ENCODE measurements at regions not wholly inside any gene's neighbourhood (a gene's known extent, or its start where the extent isn't known, plus 50 kb on each side); places are given as distances from the start of the nearest gene placed in this dataset.
"Not testable (repeated sequence)": the region's sequence is repeated elsewhere in the genome, so short reads cannot be mapped to it uniquely, and the experiment has no call there.

DNA sequence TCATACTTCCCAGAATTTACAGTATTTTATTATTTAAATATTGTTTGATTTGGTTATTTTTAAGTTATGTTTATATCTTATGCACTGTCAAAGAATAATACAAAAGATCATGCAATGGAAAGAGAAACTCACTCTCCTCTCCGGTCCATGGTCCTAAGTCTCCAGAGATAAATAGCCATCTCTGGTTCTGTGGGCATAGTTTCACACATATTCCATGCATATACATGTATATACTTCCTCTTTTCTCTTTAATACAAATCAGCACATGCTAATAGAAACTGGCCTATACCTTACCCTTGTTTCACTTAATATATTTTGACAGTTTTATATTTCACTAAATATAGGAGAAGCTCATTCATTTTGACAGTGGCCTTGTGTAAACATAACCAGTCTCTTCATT lies 901.7 kb upstream of the CITED2 start:
- DNase-seq (ENCODE audit: low read depth in 4 of 4, low spot score in 3 of 4) = no peak

DNA sequence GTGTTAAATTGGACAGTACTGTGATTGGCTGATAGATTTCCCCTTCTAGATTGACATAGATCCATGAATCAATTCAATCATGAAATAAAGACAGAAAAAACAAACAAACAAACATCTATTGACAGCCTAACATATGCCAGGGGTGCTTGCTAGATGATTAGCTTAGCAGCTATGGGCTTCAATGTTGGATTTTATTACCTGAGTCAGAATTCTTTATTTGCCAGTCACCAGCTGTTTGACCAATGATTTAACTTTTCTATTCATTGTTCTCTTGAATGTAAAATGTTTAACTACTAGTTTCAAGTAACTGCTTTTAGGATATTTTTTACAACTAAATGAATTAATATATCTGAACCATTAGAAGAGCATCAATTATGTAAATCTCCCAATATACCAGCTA lies 901.3 kb upstream of the CITED2 start:
- no peak for DNase-seq (ENCODE audit: low read depth in 4 of 4, low spot score in 3 of 4)

DNA sequence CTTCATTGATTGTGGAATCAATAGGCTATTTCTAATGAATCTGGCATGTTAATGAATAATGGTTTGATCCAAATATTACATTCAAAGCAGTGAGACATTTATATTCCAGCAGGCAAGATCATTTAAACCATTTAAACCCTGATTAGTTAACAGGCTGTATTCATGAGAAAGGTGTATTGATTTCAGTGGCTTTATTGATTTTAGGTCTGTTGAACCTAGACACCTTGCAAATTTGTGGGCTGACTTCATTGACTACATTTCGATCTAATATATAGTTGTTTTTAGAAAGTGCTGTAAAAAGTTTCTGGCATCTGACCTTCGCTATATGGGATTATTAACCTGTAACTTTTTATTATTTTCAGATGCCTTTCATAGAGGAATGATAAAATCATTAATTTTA lies 900.1 kb upstream of the CITED2 start:
- DNase-seq (ENCODE audit: low read depth in 4 of 4, low spot score in 3 of 4) = no peak

DNA sequence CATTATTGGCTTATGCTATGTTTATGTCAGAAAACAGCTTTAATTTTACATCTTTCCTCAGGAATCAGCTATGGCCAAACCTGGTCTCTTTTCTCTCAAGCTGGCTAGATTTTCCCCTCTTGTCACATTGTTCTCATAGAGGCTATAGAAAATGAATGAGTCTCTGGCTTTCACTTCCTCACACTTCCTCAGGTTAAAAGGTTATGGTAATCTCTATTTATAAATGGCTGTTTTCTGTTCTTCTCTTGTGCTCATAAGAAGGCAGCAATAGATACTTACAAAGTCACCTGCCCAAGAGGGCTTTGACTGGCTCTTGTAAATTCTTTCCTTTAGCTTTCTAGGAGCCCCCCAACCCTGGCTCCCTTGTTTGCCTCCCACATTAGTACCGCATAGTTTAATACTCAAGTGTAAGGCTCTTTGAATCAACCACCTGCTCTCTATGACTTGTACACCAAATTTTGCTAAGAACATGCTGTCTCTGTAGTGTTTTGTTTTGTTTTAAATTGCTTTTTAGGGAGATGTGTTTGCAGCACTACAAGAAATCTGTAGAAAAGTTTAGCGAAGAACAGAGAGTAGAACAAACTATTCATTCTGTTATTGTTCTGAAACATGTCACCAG lies 897.4 kb upstream of the CITED2 start:
- no peak for DNase-seq (ENCODE audit: low read depth in 4 of 4, low spot score in 3 of 4)

DNA sequence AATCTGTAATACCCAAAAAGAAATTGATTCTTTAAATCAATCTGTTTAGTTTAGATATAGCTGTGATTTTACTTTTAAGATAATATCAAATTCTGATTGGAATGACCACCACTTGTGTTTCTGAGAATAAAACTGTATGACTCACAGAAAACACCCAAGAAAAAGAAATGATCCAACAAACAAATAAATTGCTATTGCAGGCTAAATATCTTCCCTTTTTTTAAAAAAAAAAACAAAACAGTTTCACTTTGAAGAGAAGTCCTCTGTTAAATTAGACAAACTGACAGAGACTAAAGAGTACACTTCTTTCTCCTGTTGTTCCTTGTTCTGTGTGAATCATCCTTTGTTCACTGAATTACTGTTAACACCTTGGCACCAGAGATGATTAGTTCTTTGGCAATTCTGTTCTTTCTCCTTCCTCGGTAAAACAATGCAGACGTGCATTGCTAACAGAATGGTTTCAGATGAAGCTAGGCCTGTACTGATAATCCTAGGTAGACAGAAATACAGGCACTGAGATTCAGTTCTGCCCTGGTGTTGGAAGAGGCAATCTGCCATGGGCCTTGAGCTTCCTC lies 895.2 kb upstream of the CITED2 start:
- no peak for DNase-seq (ENCODE audit: low read depth in 4 of 4, low spot score in 3 of 4)

DNA sequence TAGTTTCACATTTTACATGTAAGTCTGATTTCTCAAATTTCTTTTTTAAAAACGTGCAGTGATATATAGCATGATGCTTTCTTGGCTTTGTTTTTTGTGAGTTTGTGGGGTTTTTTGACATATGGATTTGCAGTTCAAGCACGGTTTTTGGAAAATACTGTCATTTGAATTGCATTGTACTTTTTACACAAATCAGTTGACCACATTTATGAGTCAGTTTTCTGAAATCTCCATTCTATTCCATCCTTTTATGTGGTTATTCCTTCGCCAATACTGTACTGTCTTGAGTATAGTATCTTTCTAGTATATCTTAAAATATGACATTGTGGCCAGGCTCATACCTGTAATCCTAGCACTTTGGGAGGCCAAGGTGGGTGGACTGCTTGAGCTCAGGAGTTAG lies 890.0 kb upstream of the CITED2 start:
- DNase-seq (ENCODE audit: low read depth in 4 of 4, low spot score in 3 of 4) = no peak

DNA sequence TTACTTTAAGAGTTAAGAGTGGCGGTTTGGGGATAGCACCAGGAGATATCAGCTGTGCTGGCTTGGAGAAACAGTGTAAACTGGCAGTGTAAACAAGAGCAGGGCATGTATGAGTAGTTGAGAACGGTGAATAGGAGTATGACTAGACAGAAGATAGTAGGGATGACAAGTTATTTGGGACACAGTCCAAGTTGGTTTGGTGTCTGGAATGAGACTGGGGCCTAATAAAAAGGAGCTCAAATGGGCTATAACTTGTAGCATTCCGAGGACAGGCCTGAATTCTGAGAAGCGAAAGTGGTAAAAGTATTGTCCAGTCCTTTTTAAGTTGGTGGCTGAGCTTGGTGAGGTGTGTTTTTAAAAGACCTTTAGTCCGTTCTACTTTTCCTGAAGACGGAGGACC lies 883.9 kb upstream of the CITED2 start:
- not testable (repeated sequence) for DNase-seq (ENCODE audit: low read depth in 4 of 4, low spot score in 3 of 4)

DNA sequence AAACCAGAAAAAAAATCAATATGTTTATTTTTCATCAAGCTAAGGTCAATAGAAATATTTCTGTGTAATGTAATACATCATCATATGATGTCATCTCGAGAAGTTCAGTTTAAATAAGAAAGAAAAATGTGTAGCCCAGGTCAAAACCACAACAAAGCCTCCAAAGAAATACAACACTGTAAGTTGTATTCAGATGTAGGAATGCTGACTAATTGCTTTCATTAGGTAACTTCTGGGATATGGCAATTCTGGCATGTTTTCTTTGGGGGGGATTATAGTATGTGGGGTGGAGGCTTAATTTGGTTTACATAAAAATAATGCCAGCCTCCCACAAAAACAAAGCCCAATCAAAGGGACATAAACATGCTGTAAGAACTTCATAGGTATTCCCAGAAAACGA lies 881.8 kb upstream of the CITED2 start:
- DNase-seq (ENCODE audit: low read depth in 4 of 4, low spot score in 3 of 4) = no peak

DNA sequence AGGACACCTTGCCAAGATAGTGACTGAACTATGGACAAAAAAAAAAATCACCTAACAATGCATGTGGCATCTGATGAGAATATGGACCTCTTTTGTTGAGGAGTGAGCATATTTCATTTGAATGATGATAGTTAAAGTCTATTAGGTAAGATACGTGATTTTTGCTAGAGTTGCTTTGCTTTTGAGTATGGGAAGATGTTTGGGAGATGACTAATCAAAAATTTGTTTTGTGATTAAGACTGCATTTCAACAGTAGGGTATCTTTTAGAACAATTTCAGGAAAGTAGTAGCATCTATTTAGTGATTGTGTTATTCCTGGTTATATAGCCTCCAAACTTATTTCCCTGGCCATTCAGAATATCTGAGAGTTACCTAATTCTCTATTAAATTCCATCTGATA lies 878.6 kb upstream of the CITED2 start:
- no peak for DNase-seq (ENCODE audit: low read depth in 4 of 4, low spot score in 3 of 4)

DNA sequence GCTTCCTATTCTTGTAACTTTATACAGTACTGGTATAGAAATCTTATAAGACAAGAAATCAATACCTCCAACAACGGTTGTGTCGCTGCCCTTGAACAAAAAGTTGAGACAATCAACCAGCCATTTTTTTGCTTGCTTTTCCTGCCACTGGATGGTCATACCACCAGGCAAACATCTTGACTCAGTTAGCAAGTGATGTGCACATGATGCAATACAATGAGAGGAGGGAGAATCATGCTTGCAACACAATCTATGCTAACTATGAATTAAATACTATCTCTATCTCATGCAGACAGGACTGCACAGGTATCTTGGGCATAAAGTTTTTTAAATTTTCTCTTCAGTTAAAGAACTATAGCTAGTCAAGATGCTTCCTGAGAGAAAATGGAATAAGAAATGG lies 877.7 kb upstream of the CITED2 start:
- no peak for DNase-seq (ENCODE audit: low read depth in 4 of 4, low spot score in 3 of 4)

DNA sequence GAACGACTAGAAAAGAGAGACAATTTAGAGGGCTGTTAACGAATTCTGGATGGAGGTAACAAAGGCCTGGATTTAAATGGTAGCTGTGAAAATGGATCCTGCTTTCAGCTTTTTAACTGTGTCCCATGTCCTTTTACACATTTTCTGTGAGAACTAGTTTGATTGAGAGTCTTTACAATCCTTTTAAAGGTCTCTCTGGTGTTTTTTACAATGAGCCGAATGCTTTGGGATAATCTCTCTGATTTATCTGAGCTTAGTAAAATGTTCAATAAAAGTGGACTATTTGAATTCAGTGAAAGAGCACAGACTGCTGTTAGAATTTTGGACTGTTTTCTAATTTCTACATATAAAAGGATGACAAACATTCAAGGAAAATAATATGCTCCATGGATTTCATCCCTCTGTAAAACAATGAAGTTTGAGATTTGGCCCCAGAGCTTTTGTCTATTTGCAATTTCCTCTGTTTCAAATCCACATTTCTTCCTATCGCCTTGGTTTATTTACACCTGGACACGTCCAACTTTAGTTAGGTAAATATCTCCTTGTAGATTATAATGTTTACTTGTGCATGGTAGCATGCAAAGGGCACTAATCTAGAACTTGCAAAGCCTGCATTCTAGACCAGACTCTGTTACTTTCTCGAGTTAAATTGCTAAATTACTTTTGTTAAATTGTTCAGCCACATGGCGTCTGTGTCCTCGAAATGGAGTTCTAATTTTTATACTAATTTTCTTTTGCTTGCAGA lies 871.0 kb upstream of the CITED2 start:
- no peak for DNase-seq (ENCODE audit: low read depth in 4 of 4, low spot score in 3 of 4)

DNA sequence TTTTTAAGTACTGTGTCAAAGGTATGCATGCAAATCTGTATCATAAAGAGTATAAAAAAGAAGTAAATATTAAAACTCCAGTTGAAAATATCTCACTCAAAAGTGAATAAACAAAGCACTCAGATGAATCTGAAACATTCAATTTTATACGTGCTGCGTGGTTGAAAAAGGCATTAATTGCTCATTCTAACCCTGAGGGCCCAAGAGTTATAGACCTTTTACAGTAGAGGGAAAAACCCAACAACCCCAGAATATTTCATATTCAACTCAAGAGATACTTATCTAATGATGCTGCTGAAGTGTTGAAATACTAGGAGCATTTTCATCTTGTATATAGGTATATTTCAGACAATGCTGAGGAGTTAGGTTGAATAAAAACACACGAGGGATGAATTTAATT lies 862.8 kb upstream of the CITED2 start:
- no peak for DNase-seq (ENCODE audit: low read depth in 4 of 4, low spot score in 3 of 4)

DNA sequence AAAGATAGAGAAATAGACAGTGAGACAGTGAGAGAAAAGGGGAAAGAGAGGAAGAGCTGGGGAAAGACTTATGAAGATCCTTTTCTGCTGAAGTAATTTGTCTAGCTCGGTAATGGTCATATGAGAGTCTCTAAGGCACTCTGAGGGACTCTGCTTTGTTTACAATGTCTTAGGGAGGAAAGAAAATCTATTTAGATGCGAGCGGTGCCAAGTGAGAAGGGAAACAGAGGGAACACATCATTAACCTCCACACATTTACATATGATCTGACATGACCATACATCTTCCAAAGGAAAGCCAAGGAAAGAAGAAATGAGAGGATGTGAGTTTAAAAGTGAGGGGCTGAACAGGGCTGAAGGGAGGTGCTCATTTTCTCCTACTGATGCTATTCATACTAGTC lies 862.3 kb upstream of the CITED2 start:
- DNase-seq (ENCODE audit: low read depth in 4 of 4, low spot score in 3 of 4) = peak in 2 of 4 donors; percentile 1 to 22

DNA sequence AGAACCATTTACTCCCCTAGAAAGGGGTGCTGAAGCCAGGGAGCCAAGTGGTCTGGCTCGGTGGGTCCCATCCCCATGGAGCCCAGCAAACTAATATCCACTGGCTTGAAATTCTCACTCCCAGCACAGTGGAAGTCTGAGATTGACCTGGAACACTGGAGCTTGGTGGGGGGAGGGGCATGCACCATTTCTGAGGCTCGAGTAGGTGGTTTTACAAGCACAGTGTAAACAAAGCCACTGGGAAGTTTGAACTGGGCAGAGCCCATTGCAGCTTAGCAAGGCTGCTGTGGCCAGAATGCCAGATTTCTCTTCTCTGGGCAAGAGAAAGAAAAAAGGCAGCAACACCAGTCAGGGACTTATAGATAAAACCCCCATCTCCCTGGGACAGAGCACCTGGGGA lies 855.8 kb upstream of the CITED2 start:
- no peak for DNase-seq (ENCODE audit: low read depth in 4 of 4, low spot score in 3 of 4)

DNA sequence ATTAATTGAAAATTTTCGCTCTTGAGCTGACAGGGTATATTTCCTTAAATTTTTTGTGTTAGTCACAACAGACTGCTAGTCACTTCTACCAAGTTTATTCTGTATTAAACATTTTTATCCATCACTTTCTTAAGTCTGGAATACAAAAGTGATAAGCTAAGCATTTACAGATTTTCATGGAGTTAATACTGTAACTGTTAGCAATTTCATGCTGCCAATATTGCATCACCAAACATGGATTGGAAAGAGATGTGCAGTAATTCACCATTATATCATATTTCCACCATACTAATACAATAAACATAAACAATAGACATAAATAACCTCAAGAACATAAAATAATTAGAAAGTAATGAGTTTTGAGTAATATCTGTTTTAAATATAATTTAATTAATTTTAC lies 854.0 kb upstream of the CITED2 start:
- DNase-seq (ENCODE audit: low read depth in 4 of 4, low spot score in 3 of 4) = no peak

DNA sequence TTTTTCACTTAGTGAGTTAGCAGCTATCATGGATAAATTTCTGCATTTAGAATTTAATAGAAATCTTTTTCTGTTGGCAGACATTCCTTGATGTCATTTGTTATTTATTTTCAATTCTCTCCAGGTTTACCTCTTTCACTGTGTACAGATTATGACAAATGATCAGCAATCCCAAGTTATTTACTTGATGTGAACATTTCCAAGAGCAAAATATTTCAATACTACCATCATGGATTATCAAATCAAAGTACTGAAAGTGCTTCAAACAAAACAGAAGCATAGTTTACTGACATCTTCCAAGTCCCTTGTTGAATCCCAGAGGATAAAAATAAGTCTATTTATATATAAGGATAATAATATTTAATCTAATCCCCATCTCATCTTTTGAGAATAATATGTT lies 852.2 kb upstream of the CITED2 start:
- DNase-seq (ENCODE audit: low read depth in 4 of 4, low spot score in 3 of 4) = no peak

DNA sequence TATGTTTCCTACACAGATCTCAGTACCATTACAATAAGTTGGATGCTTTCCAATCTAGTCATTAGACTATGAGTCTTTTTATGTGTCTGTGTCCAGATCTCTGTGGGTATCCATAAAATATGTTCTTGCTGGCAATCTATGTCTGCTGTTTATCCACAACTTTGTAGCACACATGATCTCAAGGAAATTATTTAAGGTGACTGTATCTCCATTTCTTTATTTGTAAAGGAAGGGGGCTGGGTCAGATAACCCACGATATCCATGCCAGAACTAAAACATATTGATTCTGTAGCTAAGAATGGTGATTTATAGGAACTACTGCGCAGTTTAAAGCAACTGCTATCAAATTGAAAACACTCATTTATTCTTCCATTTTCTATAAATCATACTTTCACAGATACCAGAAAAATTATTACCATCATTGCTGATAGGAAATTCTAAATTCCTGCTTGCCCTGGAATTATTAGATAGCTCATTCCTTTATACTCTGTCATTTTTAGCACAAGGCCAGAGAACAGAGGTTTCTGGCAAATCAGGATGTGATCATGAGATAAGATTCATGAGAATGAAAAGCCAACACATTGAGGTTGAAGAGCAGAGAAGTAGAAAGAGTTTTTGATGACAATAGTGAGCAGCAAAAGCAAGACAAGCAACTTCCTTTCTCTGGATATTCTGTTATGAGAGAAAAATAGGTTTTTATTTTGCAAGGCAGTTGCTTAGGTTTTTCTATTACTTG lies 851.4 kb upstream of the CITED2 start:
- DNase-seq (ENCODE audit: low read depth in 4 of 4, low spot score in 3 of 4) = no peak

DNA sequence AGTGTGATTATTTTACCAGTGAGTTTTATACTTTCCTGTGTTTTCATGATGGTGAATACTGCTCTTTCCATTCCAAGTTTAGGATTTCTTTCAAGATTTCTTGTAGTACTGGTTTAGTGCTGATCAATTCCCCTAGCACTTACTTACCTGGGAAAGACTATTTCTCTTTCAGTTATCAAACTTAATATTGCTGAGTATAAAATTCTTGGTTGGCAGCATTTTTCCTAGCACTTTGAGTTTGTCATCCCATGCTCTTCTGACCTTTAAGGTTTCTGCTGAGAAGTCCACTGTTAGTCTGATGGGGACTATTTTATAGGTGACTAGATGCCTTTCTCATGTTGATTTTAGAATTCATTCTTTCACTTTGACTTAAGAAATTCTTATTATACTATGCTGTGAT lies 842.8 kb upstream of the CITED2 start:
- no peak for DNase-seq (ENCODE audit: low read depth in 4 of 4, low spot score in 3 of 4)

DNA sequence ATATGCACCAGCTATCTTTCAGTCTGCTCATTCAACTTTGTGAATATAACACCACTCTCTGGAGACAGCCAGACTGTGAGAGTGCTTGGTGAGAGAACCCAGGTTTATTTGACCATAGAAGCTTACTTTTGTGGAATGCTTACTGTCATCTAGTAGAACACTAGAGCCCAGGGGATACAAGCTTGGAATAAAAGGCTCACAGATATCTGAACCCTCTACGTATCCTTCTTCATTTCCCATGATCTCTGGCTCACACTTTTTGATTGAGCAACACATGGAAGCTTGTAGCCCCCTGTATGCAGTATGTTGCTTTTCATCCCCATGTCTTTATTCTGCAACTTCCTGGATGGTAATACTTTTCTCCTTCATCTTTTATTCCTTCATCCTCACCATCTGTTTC lies 835.3 kb upstream of the CITED2 start:
- no peak for DNase-seq (ENCODE audit: low read depth in 4 of 4, low spot score in 3 of 4)

DNA sequence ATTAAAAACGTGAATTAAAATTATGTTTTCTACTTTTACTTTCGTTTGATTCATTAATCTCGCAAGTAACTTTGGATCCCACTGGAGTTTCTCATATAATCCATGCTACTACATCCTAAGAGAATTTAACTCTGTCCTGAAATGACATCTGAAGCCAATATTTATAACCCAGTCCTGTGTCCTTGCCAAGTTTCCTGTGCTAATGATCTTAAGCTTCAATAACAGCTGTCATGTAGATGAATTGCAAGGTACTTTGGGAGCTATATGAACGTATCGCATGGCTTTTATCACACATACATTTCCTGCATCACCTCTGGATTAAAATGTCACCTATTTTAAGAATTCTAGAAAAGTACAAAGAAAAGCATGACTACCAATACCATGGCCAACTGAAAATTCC lies 833.8 kb upstream of the CITED2 start:
- DNase-seq (ENCODE audit: low read depth in 4 of 4, low spot score in 3 of 4) = no peak

DNA sequence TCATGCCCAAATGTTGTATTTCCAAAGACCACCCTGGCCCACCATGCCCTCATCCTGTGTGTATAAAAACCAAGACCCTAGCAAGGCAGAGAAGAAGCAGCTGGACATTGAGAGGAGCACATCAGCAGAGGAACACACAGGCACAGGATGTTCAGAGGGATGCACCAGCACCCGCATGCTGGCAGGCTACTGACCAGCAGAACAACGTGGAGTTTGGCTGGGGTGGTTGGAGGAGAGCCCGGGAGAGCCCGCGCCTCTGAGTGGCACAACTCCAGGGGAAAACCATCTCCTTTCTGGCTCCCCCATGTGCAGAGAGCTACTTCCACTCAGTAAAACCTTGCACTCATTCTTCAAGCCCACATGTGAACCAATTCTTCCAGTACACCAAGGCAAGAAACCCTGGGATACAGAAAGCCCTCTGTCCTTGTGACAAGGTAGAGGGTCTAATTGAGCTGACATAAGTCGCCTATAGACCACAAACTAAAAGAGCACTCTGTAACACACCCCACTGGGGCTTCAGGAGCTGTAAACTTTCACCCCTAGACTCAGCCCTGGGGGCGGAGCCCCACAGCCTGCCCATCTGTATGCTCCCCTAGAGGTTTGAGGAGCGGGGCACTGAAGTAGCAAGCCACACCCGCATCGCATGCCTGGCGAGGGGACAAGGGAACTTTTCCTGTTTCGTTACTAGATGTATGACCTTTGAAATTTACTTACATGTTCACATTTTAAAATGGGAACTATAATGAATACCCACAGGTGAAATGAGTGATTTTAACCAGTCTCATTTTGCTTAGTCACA lies 831.5 kb upstream of the CITED2 start:
- no peak for DNase-seq (ENCODE audit: low read depth in 4 of 4, low spot score in 3 of 4)
